IMR-90 (cell line): ENCODE measurements at regions not wholly inside any gene's neighbourhood (a gene's known extent, or its start where the extent isn't known, plus 50 kb on each side); places are given as distances from the start of the nearest gene placed in this dataset.

Source experiments
- ATAC-seq: fragments of 200-7000 bp; cut with Tn5 transposase; 2 replicates; pipeline ENCODE4 v1.9.1; 2020; ENCODE audit warnings: low read depth, mild to moderate bottlenecking, moderate library complexity
- BruUV-seq: library from RNA; stranded (reverse); fragments of 400-500 nt; replicated peaks from 2 replicates; lab custom pipeline; 2021; lab: Mats Ljungman, UMichigan
- CTCF ChIA-PET: fragments of 300-600 bp; formaldehyde crosslinking; extraction: SDS; loops from one replicate; lab custom pipeline; 2021; ENCODE audit warnings: antibody characterized with exemption; lab: Yijun Ruan, JAX
- POLR2A ChIA-PET: fragments of 300-600 bp; sonication (Branson Sonifier 250); formaldehyde crosslinking; loops from one replicate; lab custom pipeline; 2022; ENCODE audit warnings: antibody characterized with exemption; ENCODE audit not compliant: unreplicated experiment; lab: Charles Lee
- DNase-seq: peaks from one replicate; pipeline ENCODE4 v3.0.0; 2013
- H2AFZ ChIP-seq: replicated peaks from 2 replicates; pipeline ENCODE3; 2013; ENCODE audit warnings: low read length, mild to moderate bottlenecking; ENCODE audit not compliant: poor library complexity
- H2AK5ac ChIP-seq: 2 replicates; pipeline ENCODE4 v1.6.1; 2013; ENCODE audit warnings: low read depth, low read length, inconsistent platforms
- H2AK9ac ChIP-seq: replicated peaks from 2 replicates; pipeline ENCODE3; 2013; ENCODE audit warnings: mild to moderate bottlenecking, low read depth, low read length, moderate library complexity; ENCODE audit not compliant: poor library complexity
- H2BK120ac ChIP-seq: 2 replicates; pipeline ENCODE4 v1.6.1; 2013; ENCODE audit warnings: low read depth, low read length, inconsistent platforms
- H2BK15ac ChIP-seq: 3 replicates; pipeline ENCODE4 v1.6.1; 2013; ENCODE audit warnings: low read depth, low read length, inconsistent platforms
- H2BK20ac ChIP-seq: 2 replicates; pipeline ENCODE4 v1.6.1; 2013; ENCODE audit warnings: low read depth, mild to moderate bottlenecking, inconsistent platforms, low read length, moderate library complexity
- H2BK5ac ChIP-seq: 2 replicates; pipeline ENCODE4 v1.6.1; 2013; ENCODE audit warnings: mild to moderate bottlenecking, low read depth, low read length, inconsistent platforms; ENCODE audit not compliant: poor library complexity, severe bottlenecking
- H3K14ac ChIP-seq: replicated peaks from 2 replicates; pipeline ENCODE4 v1.6.1; 2013; ENCODE audit warnings: low read depth, low read length, inconsistent platforms
- H3K18ac ChIP-seq: 2 replicates; pipeline ENCODE4 v1.6.1; 2013; ENCODE audit warnings: low read depth, low read length, control low read depth
- H3K23ac ChIP-seq: 2 replicates; pipeline ENCODE4 v1.6.1; 2013; ENCODE audit warnings: low read depth, low read length, inconsistent platforms
- H3K27ac ChIP-seq: 2 replicates; pipeline ENCODE4 v1.5.1; 2013; ENCODE audit warnings: mild to moderate bottlenecking, control low read depth, low read length; ENCODE audit not compliant: insufficient read depth
- H3K27me3 ChIP-seq: 2 replicates; pipeline ENCODE4 v1.6.1; 2013; ENCODE audit warnings: low read length; ENCODE audit not compliant: control insufficient read depth, insufficient read depth
- H3K36me3 ChIP-seq: 2 replicates; pipeline ENCODE4 v1.6.1; 2013; ENCODE audit warnings: low read length, mixed read lengths; ENCODE audit not compliant: control insufficient read depth, insufficient read depth
- H3K4ac ChIP-seq: 2 replicates; pipeline ENCODE4 v1.6.1; 2013; ENCODE audit warnings: low read depth, low read length, inconsistent platforms
- H3K4me1 ChIP-seq: 2 replicates; pipeline ENCODE4 v1.6.1; 2013; ENCODE audit warnings: low read length, mixed read lengths; ENCODE audit not compliant: control insufficient read depth, insufficient read depth
- H3K4me2 ChIP-seq: 2 replicates; pipeline ENCODE4 v1.6.1; 2013; ENCODE audit warnings: low read depth, mild to moderate bottlenecking, control low read depth, low read length, moderate library complexity
- H3K4me3 ChIP-seq: 2 replicates; pipeline ENCODE4 v1.5.1; 2013; ENCODE audit warnings: low read depth, mild to moderate bottlenecking, control low read depth, low read length, moderate library complexity; ENCODE audit not compliant: insufficient read depth
- H3K56ac ChIP-seq: 2 replicates; pipeline ENCODE4 v1.6.1; 2013; ENCODE audit warnings: low read length, inconsistent platforms; ENCODE audit not compliant: insufficient read depth; ENCODE audit errors: extremely low read depth
- H3K79me1 ChIP-seq, 2 experiments: 2 replicates each; pipeline ENCODE4 v1.6.1; 2013; ENCODE audit warnings: low read length in 2 of 2, inconsistent platforms in 1 of 2, low read depth in 1 of 2
- H3K9ac ChIP-seq: 2 replicates; pipeline ENCODE4 v1.6.1; 2013; ENCODE audit warnings: low read depth, low read length, control low read depth
- H3K9me1 ChIP-seq: 2 replicates; pipeline ENCODE4 v1.6.1; 2013; ENCODE audit warnings: low read length, inconsistent platforms; ENCODE audit not compliant: insufficient read depth
- H3K9me3 ChIP-seq: 2 replicates; pipeline ENCODE4 v1.6.1; 2013; ENCODE audit warnings: low read length; ENCODE audit not compliant: control insufficient read depth, insufficient read depth
- H4K20me1 ChIP-seq: 2 replicates; pipeline ENCODE4 v1.6.1; 2013; ENCODE audit warnings: low read length, inconsistent platforms; ENCODE audit not compliant: insufficient read depth
- H4K5ac ChIP-seq: 2 replicates; pipeline ENCODE4 v1.6.1; 2013; ENCODE audit warnings: mild to moderate bottlenecking, low read depth, low read length, control low read depth
- H4K8ac ChIP-seq, 2 experiments: 2 replicates each; pipeline ENCODE4 v1.6.1; 2013; ENCODE audit warnings: low read depth in 2 of 2, low read length in 2 of 2, control low read depth in 1 of 2, inconsistent platforms in 1 of 2
- H4K91ac ChIP-seq: 2 replicates; pipeline ENCODE4 v1.6.1; 2013; ENCODE audit warnings: low read depth, low read length, inconsistent platforms; ENCODE audit not compliant: insufficient read depth
- CEBPB ChIP-seq: IDR thresholded peaks from 2 replicates; pipeline ENCODE4 v1.6.1; 2012; ENCODE audit warnings: low read depth, low read length, improper control_type of control experiment
- FOS ChIP-seq: fragments of 150-350 bp; IDR thresholded peaks from 2 replicates; pipeline ENCODE4 v1.6.1; 2016; ENCODE audit warnings: low read depth, low read length
- NFE2L2 ChIP-seq: fragments of 150-350 bp; IDR thresholded peaks from 2 replicates; pipeline ENCODE4 v1.6.1; 2016; ENCODE audit warnings: low read depth, mild to moderate bottlenecking, low read length
- WGBS, 2 experiments: methylation state at CpG; one replicate each; pipeline versions ENCODE4 v1.1.5 to v1.1.7; 2013; ENCODE audit warnings: missing lambda C conversion rate in 2 of 2; ENCODE audit not compliant: insufficient read length in 1 of 2; ENCODE audit errors: extremely low coverage in 2 of 2; 5-methylcytosine and 5-hydroxymethylcytosine counted together
- dilution Hi-C: fragments of 300-500 bp; cut with HindIII; formaldehyde crosslinking; loops from one replicate; pipeline ENCODE4 v1.14.3; 2018; ENCODE audit warnings: low sequenced_read_pairs; ENCODE audit not compliant: unreplicated experiment
- in situ Hi-C: fragments of 300-500 bp; cut with MboI; formaldehyde crosslinking; loops from 3 replicates; pipeline ENCODE4 v1.14.3; 2019; ENCODE audit warnings: low sequenced_read_pairs, inconsistent platforms, mixed read lengths
- intact Hi-C: fragments of 100-400 bp; cut with micrococcal nuclease; formaldehyde crosslinking; loops from 2 replicates; pipeline ENCODE4 v1.10.0; 2022
- TF ChIP-seq, protein P1 (sequence below): fragments of 150-350 bp; IDR thresholded peaks from 2 replicates; pipeline ENCODE4 v1.6.1; 2016; ENCODE audit warnings: low read depth, mild to moderate bottlenecking, low read length, moderate library complexity, borderline replicate concordance
- TF ChIP-seq, protein P2 (sequence below): conservative IDR thresholded peaks from 2 replicates; pipeline ENCODE4 v1.5.1; 2012; ENCODE audit warnings: mild to moderate bottlenecking, low read depth, low read length, improper control_type of control experiment
- TF ChIP-seq, protein P3 (sequence below): fragments of 150-350 bp; IDR thresholded peaks from 2 replicates; pipeline ENCODE4 v1.6.1; 2017; ENCODE audit warnings: mild to moderate bottlenecking, antibody characterized with exemption, low read length, low read depth

DNA sequence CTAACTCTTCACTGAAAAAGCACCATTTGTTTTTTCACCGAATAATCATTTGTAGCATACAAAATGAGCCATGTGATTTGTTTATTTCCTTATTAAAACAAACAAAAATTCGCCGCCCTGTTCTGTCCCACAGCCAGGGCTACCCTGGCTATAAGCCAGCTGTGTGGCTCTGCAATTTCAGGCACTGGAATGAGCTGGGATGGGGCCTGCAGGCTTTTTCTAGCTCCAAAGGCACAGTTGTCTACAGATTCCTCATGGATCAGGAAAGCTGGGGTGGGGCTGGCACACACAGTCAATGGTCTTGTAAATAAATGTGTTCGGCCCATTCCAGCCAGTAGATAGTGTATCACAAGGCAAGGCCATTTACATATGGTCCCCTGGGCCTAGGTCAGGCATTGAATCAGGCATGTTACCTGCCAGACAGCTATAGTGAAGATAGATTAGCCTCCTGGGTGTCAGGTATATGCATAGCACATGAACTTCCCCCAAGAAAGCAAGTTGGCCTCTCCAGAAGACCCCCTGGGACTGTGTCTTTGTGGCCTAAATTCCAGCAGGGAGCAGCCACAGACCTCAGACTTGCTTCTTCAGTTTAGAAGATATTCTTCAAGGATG lies 608.9 kb downstream of the MAFB start:
- H2BK5ac ChIP-seq: no peak overlapping the region
- no peaks in the 10 kb centered on the region for H3K9me3 ChIP-seq
- no peak overlapping the region for H3K4ac ChIP-seq
- no peaks in the 10 kb centered on the region for H3K27me3 ChIP-seq
- no CpG with 5 or more reads among the region's 4 CpGs for WGBS, 2 experiments
- no peak overlapping the region for H4K8ac ChIP-seq
- no TSS peak for BruUV-seq
- H2AK9ac ChIP-seq: no peak overlapping the region
- intact Hi-C loops (no loop called here), dilution Hi-C loops (no loop called here), in situ Hi-C loops (no loop called here)
- no peak overlapping the region for H3K23ac ChIP-seq
- no peak overlapping the region for H4K5ac ChIP-seq
- no peak overlapping the region for H3K56ac ChIP-seq
- ChIA-PET CTCF (no interaction called here), POLR2A (no interaction called here)
- no peak overlapping the region for H2BK20ac ChIP-seq
- H3K79me1 ChIP-seq: no peaks in the 10 kb centered on the region
- TF ChIP-seq FOS (no peak), CEBPB (no peak), NFE2L2 (no peak)
- TF ChIP-seq, protein P1, sequence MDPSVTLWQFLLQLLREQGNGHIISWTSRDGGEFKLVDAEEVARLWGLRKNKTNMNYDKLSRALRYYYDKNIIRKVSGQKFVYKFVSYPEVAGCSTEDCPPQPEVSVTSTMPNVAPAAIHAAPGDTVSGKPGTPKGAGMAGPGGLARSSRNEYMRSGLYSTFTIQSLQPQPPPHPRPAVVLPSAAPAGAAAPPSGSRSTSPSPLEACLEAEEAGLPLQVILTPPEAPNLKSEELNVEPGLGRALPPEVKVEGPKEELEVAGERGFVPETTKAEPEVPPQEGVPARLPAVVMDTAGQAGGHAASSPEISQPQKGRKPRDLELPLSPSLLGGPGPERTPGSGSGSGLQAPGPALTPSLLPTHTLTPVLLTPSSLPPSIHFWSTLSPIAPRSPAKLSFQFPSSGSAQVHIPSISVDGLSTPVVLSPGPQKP: no peak
- TF ChIP-seq, protein P2, sequence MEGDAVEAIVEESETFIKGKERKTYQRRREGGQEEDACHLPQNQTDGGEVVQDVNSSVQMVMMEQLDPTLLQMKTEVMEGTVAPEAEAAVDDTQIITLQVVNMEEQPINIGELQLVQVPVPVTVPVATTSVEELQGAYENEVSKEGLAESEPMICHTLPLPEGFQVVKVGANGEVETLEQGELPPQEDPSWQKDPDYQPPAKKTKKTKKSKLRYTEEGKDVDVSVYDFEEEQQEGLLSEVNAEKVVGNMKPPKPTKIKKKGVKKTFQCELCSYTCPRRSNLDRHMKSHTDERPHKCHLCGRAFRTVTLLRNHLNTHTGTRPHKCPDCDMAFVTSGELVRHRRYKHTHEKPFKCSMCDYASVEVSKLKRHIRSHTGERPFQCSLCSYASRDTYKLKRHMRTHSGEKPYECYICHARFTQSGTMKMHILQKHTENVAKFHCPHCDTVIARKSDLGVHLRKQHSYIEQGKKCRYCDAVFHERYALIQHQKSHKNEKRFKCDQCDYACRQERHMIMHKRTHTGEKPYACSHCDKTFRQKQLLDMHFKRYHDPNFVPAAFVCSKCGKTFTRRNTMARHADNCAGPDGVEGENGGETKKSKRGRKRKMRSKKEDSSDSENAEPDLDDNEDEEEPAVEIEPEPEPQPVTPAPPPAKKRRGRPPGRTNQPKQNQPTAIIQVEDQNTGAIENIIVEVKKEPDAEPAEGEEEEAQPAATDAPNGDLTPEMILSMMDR: no peak
- TF ChIP-seq, protein P3, sequence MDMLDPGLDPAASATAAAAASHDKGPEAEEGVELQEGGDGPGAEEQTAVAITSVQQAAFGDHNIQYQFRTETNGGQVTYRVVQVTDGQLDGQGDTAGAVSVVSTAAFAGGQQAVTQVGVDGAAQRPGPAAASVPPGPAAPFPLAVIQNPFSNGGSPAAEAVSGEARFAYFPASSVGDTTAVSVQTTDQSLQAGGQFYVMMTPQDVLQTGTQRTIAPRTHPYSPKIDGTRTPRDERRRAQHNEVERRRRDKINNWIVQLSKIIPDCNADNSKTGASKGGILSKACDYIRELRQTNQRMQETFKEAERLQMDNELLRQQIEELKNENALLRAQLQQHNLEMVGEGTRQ: no peak
- H2AFZ ChIP-seq: no peak overlapping the region
- H3K27ac ChIP-seq: no peak overlapping the region
- no peak overlapping the region for H2BK15ac ChIP-seq
- H3K4me3 ChIP-seq: no peak overlapping the region
- no peak overlapping the region for H3K18ac ChIP-seq
- no peaks in the 10 kb centered on the region for H3K4me1 ChIP-seq
- H3K9ac ChIP-seq: no peak overlapping the region
- H3K4me2 ChIP-seq: no peak overlapping the region
- no peak overlapping the region for H3K14ac ChIP-seq
- DNase-seq (no peak), ATAC-seq (no peak)
- no peak overlapping the region for H4K91ac ChIP-seq
- no peaks in the 10 kb centered on the region for H3K9me1 ChIP-seq
- H3K36me3 ChIP-seq: no peaks in the 10 kb centered on the region
- H2AK5ac ChIP-seq: no peak overlapping the region
- no peaks in the 10 kb centered on the region for H4K20me1 ChIP-seq
- H2BK120ac ChIP-seq: no peak overlapping the region
